ENCODE measurements at regions not wholly inside any gene's neighbourhood (a gene's known extent, or its start where the extent isn't known, plus 50 kb on each side); places are given as distances from the start of the nearest gene placed in this dataset.

DNA sequence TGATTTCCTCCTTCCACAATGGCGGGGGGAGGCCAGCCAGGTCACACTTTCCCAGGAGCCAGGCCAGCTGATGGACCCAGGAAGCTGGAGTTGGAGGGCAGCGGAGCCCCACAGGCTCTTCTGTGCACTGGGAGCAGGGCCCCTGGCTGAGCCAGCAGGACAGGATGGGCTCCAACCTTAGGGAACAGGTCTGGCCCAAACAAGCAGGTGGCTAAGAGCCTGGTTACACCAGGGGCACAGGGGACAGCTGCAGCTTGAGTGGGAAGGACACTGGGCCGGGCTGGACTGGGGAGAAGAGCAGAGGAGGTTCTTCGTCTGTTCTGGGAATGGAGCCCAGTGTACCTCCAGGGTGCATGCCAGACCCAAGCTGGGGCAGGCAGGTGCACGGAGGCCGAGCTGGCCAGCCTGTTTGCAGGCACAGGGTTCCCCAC, 102.3 kb downstream of the DLL1 start:
- intact Hi-C loops (cut with micrococcal nuclease) = no loop called here
- Mint-ChIP-seq H3K27ac (no peak overlapping the region), H3K36me3 (peaks cover 2% of the 10 kb centered on the region), H3K9me3 (peaks cover 2% of the 10 kb centered on the region in 2 donors), H3K4me3 (no peak overlapping the region), H3K27me3 (ENCODE audit: low read depth in 2 of 2) (peaks cover 8 to 11% of the 10 kb centered on the region in 2 donors), H3K4me1 (peaks cover 9 to 13% of the 10 kb centered on the region in 2 donors)
- ATAC-seq (no peak), DNase-seq (peak in 1 of 2 donors; percentile 4)
- Histone ChIP-seq H3K9me3 (ENCODE audit: control insufficient read depth, insufficient read depth, low read length) (no peaks in the 10 kb centered on the region), H3K27ac (ENCODE audit: low read length) (no peak overlapping the region), H3K4me3 (ENCODE audit: low read length) (no peak overlapping the region), H3K4me1 (ENCODE audit: control insufficient read depth, insufficient read depth, low read length) (peaks cover 34% of the 10 kb centered on the region), H3K36me3 (ENCODE audit: control insufficient read depth, insufficient read depth, low read length) (no peaks in the 10 kb centered on the region), H3K27me3 (ENCODE audit: control insufficient read depth, insufficient read depth, low read length) (no peaks in the 10 kb centered on the region)
- WGBS (ENCODE audit: insufficient coverage) = 81% methylated on average over 6 of the region's 6 CpGs
- TF ChIP-seq CTCF (IDR thresholded peaks at IDR 0.05) = no peak

- WGBS (ENCODE audit: insufficient coverage) = 89% methylated on average over 28 of the region's 28 CpGs
- DNase-seq (peak in 1 of 2 donors; percentile 13), ATAC-seq (no peak)
- H3K9me3 Mint-ChIP-seq = peaks cover 5% of the 10 kb centered on the region in 2 donors
- no peak for TF ChIP-seq CTCF (IDR thresholded peaks at IDR 0.05)
- Histone ChIP-seq H3K36me3 (ENCODE audit: control insufficient read depth, insufficient read depth, low read length) (no peaks in the 10 kb centered on the region), H3K4me1 (ENCODE audit: control insufficient read depth, insufficient read depth, low read length) (peaks cover 34% of the 10 kb centered on the region), H3K4me3 (ENCODE audit: low read length) (no peak overlapping the region), H3K9me3 (ENCODE audit: control insufficient read depth, insufficient read depth, low read length) (no peaks in the 10 kb centered on the region), H3K27ac (ENCODE audit: low read length) (no peak overlapping the region), H3K27me3 (ENCODE audit: control insufficient read depth, insufficient read depth, low read length) (no peaks in the 10 kb centered on the region)
- no peak overlapping the region for H3K4me3 Mint-ChIP-seq
- peaks cover 16 to 19% of the 10 kb centered on the region in 2 donors for H3K4me1 Mint-ChIP-seq
- no peak overlapping the region for H3K27ac Mint-ChIP-seq
- H3K27me3 Mint-ChIP-seq (ENCODE audit: low read depth in 2 of 2) = peaks cover 7 to 10% of the 10 kb centered on the region in 2 donors
- intact Hi-C loops (cut with micrococcal nuclease) = no loop called here
- no peaks in the 10 kb centered on the region for H3K36me3 Mint-ChIP-seq
These were observed 103.0 kb downstream of the DLL1 start for GRCh38 chr6:170187669-170188566.

- Histone ChIP-seq H3K27ac (ENCODE audit: low read length) (no peak overlapping the region), H3K27me3 (ENCODE audit: control insufficient read depth, insufficient read depth, low read length) (no peaks in the 10 kb centered on the region), H3K36me3 (ENCODE audit: control insufficient read depth, insufficient read depth, low read length) (no peaks in the 10 kb centered on the region), H3K4me3 (ENCODE audit: low read length) (no peak overlapping the region), H3K9me3 (ENCODE audit: control insufficient read depth, insufficient read depth, low read length) (no peaks in the 10 kb centered on the region), H3K4me1 (ENCODE audit: control insufficient read depth, insufficient read depth, low read length) (peaks cover 42% of the 10 kb centered on the region)
- Mint-ChIP-seq H3K27me3 (ENCODE audit: low read depth in 2 of 2) (peaks cover 11 to 14% of the 10 kb centered on the region in 2 donors), H3K4me1 (peaks cover 24 to 27% of the 10 kb centered on the region in 2 donors), H3K9me3 (peaks cover 5% of the 10 kb centered on the region in 2 donors), H3K4me3 (no peak overlapping the region), H3K27ac (no peak overlapping the region), H3K36me3 (no peaks in the 10 kb centered on the region)
- WGBS (ENCODE audit: insufficient coverage) = 84% methylated on average over 18 of the region's 18 CpGs
- TF ChIP-seq CTCF (IDR thresholded peaks at IDR 0.05) = no peak
- peak in 1 of 2 donors; percentile 10 for DNase-seq
- intact Hi-C loops (cut with micrococcal nuclease) = no loop called here
- ATAC-seq = no peak
These were observed 103.8 kb downstream of the DLL1 start for GRCh38 chr6:170186941-170187668.

All from natural killer cell (primary cell).